Glutamatergic neuron (in vitro differentiated cells): ENCODE measurements at regions not wholly inside any gene's neighbourhood (a gene's known extent, or its start where the extent isn't known, plus 50 kb on each side); places are given as distances from the start of the nearest gene placed in this dataset.
"Not testable (repeated sequence)": the region's sequence is repeated elsewhere in the genome, so short reads cannot be mapped to it uniquely, and the experiment has no call there.

Experiments used
- DNase-seq: peaks from one replicate; pipeline ENCODE4 v3.0.0; 2022
- H3K27ac Mint-ChIP-seq: one replicate; pipeline ENCODE4 v1.8.0; 2020; ENCODE audit warnings: mild to moderate bottlenecking, mixed read lengths, inconsistent platforms; ENCODE audit not compliant: unreplicated experiment
- H3K27me3 Mint-ChIP-seq: one replicate; pipeline ENCODE4 v1.8.0; 2020; ENCODE audit warnings: mild to moderate bottlenecking, moderate library complexity, mixed read lengths, inconsistent platforms; ENCODE audit not compliant: unreplicated experiment
- H3K36me3 Mint-ChIP-seq: one replicate; pipeline ENCODE4 v1.8.0; 2020; ENCODE audit warnings: mild to moderate bottlenecking, mixed read lengths, inconsistent platforms; ENCODE audit not compliant: unreplicated experiment
- H3K4me1 Mint-ChIP-seq: one replicate; pipeline ENCODE4 v1.8.0; 2020; ENCODE audit warnings: mild to moderate bottlenecking, low read depth, mixed read lengths, inconsistent platforms; ENCODE audit not compliant: unreplicated experiment
- H3K4me3 Mint-ChIP-seq: one replicate; pipeline ENCODE4 v1.8.0; 2020; ENCODE audit warnings: mild to moderate bottlenecking, mixed read lengths, inconsistent platforms; ENCODE audit not compliant: unreplicated experiment
- H3K9me3 Mint-ChIP-seq: one replicate; pipeline ENCODE4 v1.8.0; 2020; ENCODE audit warnings: mild to moderate bottlenecking, moderate library complexity, mixed read lengths, inconsistent platforms; ENCODE audit not compliant: unreplicated experiment
- CTCF ChIP-seq: fragments of 200-600 bp; sonication (generic); IDR thresholded peaks from one replicate; pipeline ENCODE4 v1.5.0; 2021; ENCODE audit not compliant: partially characterized antibody, unreplicated experiment

DNA sequence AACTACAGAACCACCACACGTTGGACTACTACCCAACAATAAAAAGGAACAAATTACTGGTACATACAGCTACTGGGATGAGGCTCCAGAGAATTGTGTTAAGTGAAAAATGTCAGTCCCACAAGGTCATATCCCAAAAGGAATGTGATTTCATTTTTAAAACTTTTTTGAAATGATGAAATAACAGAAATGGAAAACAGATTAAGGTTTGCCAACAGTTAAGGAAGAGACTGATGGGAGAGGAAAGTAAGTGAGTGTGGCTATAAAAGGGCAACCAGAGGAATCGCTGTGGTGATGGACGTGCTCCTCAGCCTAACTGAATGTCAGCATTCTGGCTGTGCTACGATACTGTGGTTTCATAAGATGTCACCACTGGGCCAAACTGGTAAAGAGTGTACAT, 512.8 kb downstream of the UQCRFS1 start:
- H3K27me3 Mint-ChIP-seq = no peaks in the 10 kb centered on the region
- no peaks in the 10 kb centered on the region for H3K9me3 Mint-ChIP-seq
- H3K36me3 Mint-ChIP-seq = no peaks in the 10 kb centered on the region
- TF ChIP-seq CTCF = no peak
- no peaks in the 10 kb centered on the region for H3K4me1 Mint-ChIP-seq
- H3K4me3 Mint-ChIP-seq = no peak overlapping the region
- DNase-seq = no peak
- no peak overlapping the region for H3K27ac Mint-ChIP-seq

GRCh38 chr19:28697308-28697707, 515.6 kb downstream of the UQCRFS1 start:
- no peaks in the 10 kb centered on the region for H3K36me3 Mint-ChIP-seq
- DNase-seq = no peak
- no peak overlapping the region for H3K27ac Mint-ChIP-seq
- H3K9me3 Mint-ChIP-seq = no peaks in the 10 kb centered on the region
- no peaks in the 10 kb centered on the region for H3K4me1 Mint-ChIP-seq
- TF ChIP-seq CTCF = no peak
- no peak overlapping the region for H3K4me3 Mint-ChIP-seq
- H3K27me3 Mint-ChIP-seq = no peaks in the 10 kb centered on the region

DNA sequence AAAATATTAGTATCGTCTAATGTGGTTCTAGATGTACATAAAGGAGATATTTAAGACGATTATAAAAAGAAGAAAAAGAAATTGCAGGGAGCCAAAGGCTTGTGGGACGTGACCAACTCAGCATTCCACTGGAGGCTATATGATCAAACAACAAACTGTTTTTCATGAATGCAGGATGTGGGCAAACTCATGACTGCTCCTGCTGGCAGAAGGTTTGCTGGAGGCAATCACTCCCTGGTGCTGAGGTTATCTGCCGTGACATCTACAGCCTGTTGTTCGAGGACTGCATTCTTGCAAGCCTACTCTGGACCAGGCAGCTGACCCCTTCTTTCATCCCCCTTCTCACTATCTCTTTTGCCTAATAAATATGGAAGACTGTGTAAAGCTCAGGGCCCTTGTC, 518.1 kb downstream of the UQCRFS1 start:
- no peak for DNase-seq
- Mint-ChIP-seq H3K4me1 (no peaks in the 10 kb centered on the region), H3K27me3 (peaks cover 3% of the 10 kb centered on the region), H3K27ac (no peak overlapping the region), H3K9me3 (no peaks in the 10 kb centered on the region), H3K4me3 (no peak overlapping the region), H3K36me3 (peaks cover 4% of the 10 kb centered on the region)
- TF ChIP-seq CTCF = no peak

DNA sequence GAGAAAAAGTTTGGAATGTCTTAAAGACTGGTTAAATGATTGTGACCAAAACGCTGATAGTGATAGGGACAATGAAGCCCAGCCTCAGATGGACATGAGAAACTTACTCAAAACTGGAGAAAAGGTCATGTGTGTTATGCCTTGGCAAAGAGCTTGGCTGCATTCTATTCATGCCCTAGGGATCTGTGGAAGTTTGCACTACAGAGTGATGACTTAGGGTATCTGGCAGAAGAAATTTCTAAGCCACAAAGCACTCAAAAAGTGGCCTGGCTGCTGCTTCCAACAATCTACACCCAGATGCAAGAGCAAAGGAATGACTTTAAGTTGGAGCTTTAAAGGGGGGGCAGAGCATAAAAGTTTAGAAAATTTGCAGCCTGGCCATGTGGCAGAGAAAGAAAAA, 521.3 kb downstream of the UQCRFS1 start:
- TF ChIP-seq CTCF = no peak
- H3K27me3 Mint-ChIP-seq = peaks cover 3% of the 10 kb centered on the region
- no peak overlapping the region for H3K4me3 Mint-ChIP-seq
- H3K36me3 Mint-ChIP-seq = peaks cover 4% of the 10 kb centered on the region
- no peak for DNase-seq
- no peaks in the 10 kb centered on the region for H3K9me3 Mint-ChIP-seq
- H3K4me1 Mint-ChIP-seq = no peaks in the 10 kb centered on the region
- no peak overlapping the region for H3K27ac Mint-ChIP-seq

DNA sequence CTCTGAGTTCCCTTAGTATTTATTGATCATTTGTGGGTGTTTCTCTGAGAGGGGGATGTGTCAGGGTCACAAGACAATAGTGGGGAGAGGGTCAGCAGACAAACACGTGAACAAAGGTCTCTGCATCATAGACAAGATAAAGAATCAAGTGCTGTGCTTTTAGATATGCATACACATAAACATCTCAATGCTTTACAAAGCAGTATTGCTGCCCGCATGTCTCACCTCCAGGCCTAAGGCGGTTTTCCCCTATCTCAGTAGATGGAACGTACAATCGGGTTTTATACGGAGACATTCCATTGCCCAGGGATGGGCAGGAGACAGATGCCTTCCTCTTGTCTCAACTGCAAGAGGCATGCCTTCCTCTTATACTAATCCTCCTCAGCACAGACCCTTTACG, 523.5 kb downstream of the UQCRFS1 start:
- H3K9me3 Mint-ChIP-seq, H3K36me3 Mint-ChIP-seq, H3K4me3 Mint-ChIP-seq: not testable (repeated sequence)

DNA sequence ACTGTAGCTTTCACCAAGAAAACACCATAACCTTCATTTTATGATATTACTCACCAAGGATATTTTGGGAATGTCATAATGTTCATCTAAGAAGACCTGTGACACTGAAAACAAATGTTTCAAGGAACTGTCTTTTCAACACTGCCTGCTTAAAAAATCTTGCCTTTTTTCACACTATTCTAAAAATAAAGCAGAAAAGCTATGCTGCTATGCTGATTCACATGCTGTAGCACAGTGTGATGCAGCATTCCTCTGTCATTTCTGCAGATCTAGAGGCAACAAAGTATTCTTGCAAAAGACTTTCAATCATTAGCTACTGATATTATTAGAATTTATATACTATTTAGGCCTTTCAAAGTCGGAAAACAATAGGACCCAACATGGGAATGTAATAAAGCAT, 525.7 kb downstream of the UQCRFS1 start:
- H3K4me3 Mint-ChIP-seq = no peak overlapping the region
- DNase-seq = no peak
- peaks cover 3% of the 10 kb centered on the region for H3K27me3 Mint-ChIP-seq
- H3K36me3 Mint-ChIP-seq = peaks cover 4% of the 10 kb centered on the region
- H3K27ac Mint-ChIP-seq = no peak overlapping the region
- no peaks in the 10 kb centered on the region for H3K4me1 Mint-ChIP-seq
- no peak for TF ChIP-seq CTCF
- H3K9me3 Mint-ChIP-seq = no peaks in the 10 kb centered on the region

More for the DNA sequence above, 523.5 kb downstream of the UQCRFS1 start:
- not testable (repeated sequence) for H3K27me3 Mint-ChIP-seq, H3K27ac Mint-ChIP-seq, DNase-seq, H3K4me1 Mint-ChIP-seq
